HG03457 (cell line): ENCODE measurements at regions not wholly inside any gene's neighbourhood (a gene's known extent, or its start where the extent isn't known, plus 50 kb on each side); places are given as distances from the start of the nearest gene placed in this dataset.

Source experiments
- ATAC-seq: cut with Tn5 transposase; IDR thresholded peaks from one replicate; pipeline ENCODE4 v1.9.1; 2021; ENCODE audit warnings: moderate number of reproducible peaks; ENCODE audit not compliant: unreplicated experiment

- no peak for ATAC-seq
These were observed 170.2 kb upstream of the NUDT6 start for GRCh38 chr4:123092586-123092985.

GRCh38 chr4:123093236-123093635 is 170.8 kb upstream of the NUDT6 start:
- ATAC-seq, result no peak

- ATAC-seq, result no peak
These were observed 173.6 kb upstream of the NUDT6 start for GRCh38 chr4:123096038-123096437.

- no peak for ATAC-seq
These were observed 180.6 kb upstream of the NUDT6 start for GRCh38 chr4:123102897-123103471.

- no peak for ATAC-seq
These were observed 182.1 kb upstream of the NUDT6 start for GRCh38 chr4:123104310-123105025.

GRCh38 chr4:123105026-123105420 is 182.6 kb upstream of the NUDT6 start:
- no peak for ATAC-seq

GRCh38 chr4:123106747-123107146 is 184.3 kb upstream of the NUDT6 start:
- ATAC-seq, result no peak

- ATAC-seq, result no peak
These were observed 185.3 kb upstream of the NUDT6 start for GRCh38 chr4:123107444-123108252.

- ATAC-seq, result no peak
These were observed 186.7 kb upstream of the NUDT6 start for GRCh38 chr4:123109139-123109538.

GRCh38 chr4:123110147-123110546 is 187.8 kb upstream of the NUDT6 start:
- no peak for ATAC-seq

- no peak for ATAC-seq
These were observed 188.3 kb upstream of the NUDT6 start for GRCh38 chr4:123110685-123111084.

GRCh38 chr4:123113155-123113554 is 190.8 kb upstream of the NUDT6 start:
- no peak for ATAC-seq

- ATAC-seq, result no peak
These were observed 191.9 kb upstream of the NUDT6 start for GRCh38 chr4:123114084-123114914.

GRCh38 chr4:123114915-123115756 is 192.7 kb upstream of the NUDT6 start:
- no peak for ATAC-seq

GRCh38 chr4:123116412-123116811 is 194.0 kb upstream of the NUDT6 start:
- ATAC-seq, result no peak

GRCh38 chr4:123120473-123120872 is 198.1 kb upstream of the NUDT6 start:
- no peak for ATAC-seq

- ATAC-seq, result no peak
These were observed 199.0 kb upstream of the NUDT6 start for GRCh38 chr4:123121241-123121907.

- ATAC-seq, result no peak
These were observed 203.1 kb upstream of the NUDT6 start for GRCh38 chr4:123125477-123125876.

- ATAC-seq, result no peak
These were observed 204.8 kb upstream of the NUDT6 start for GRCh38 chr4:123127218-123127617.

GRCh38 chr4:123127875-123128274 is 205.5 kb upstream of the NUDT6 start:
- ATAC-seq, result no peak
